Transverse colon (tissue), 4 donors: ENCODE measurements at regions not wholly inside any gene's neighbourhood (a gene's known extent, or its start where the extent isn't known, plus 50 kb on each side); places are given as distances from the start of the nearest gene placed in this dataset.

ENCODE experiments used
- DNase-seq: peaks from one replicate; pipeline ENCODE4 v3.0.0-alpha.2; 2019
- H3K27ac ChIP-seq, 4 donors: fragments of 200-600 bp; sonication (generic); 2 replicates each; pipeline ENCODE4 v1.5.1; 2016 to 2018; ENCODE audit warnings: inconsistent platforms in 4 of 4
- H3K27me3 ChIP-seq: fragments of 200-600 bp; sonication (generic); 2 replicates; pipeline ENCODE4 v1.5.1; 2017; ENCODE audit warnings: inconsistent platforms
- H3K36me3 ChIP-seq, 4 donors: fragments of 200-600 bp; sonication (generic); 2 replicates each; pipeline ENCODE4 v1.5.1; 2017 to 2019; ENCODE audit warnings: inconsistent platforms in 4 of 4
- H3K4me1 ChIP-seq, 4 donors: fragments of 200-600 bp; sonication (generic); 2 replicates each; pipeline ENCODE4 v1.5.1; 2017 to 2020; ENCODE audit warnings: inconsistent platforms in 4 of 4
- H3K4me3 ChIP-seq, 4 donors: fragments of 200-600 bp; sonication (generic); 1 replicate in 1 of 4; 2 replicates in 3 of 4; pipeline versions ENCODE4 v1.5.1 to v1.6.1; 2017 to 2019; ENCODE audit warnings: inconsistent platforms in 4 of 4
- H3K9me3 ChIP-seq, 2 donors: fragments of 200-600 bp; sonication (generic); 2 replicates each; pipeline ENCODE4 v1.5.1; 2017 to 2019; ENCODE audit warnings: inconsistent platforms in 2 of 2
- EP300 ChIP-seq: sonication (generic); formaldehyde crosslinking; IDR thresholded peaks from one replicate; pipeline ENCODE4 v1.6.1; 2017; ENCODE audit warnings: antibody characterized with exemption, low read depth
- POLR2A ChIP-seq: fragments of 450-650 bp; IDR thresholded peaks from one replicate; pipeline ENCODE4 v1.6.1; 2016; ENCODE audit warnings: antibody characterized with exemption, mild to moderate bottlenecking, moderate library complexity
- POLR2AphosphoS5 ChIP-seq, 3 donors: sonication (generic); formaldehyde crosslinking; IDR thresholded peaks; one replicate each; pipeline ENCODE4 v1.6.1; 2016; ENCODE audit warnings: antibody characterized with exemption in 3 of 3
- WGBS, 2 donors: methylation state at CpG; one replicate each; pipeline ENCODE4 v1.1.5; 2018; ENCODE audit warnings: low coverage in 1 of 2; 5-methylcytosine and 5-hydroxymethylcytosine counted together
- in situ Hi-C, 4 donors: fragments of 200-750 bp; cut with MboI; loops; one replicate each; pipeline versions ENCODE4 v1.15.0 to v1.15.1; 2017; ENCODE audit warnings: low sequenced_read_pairs in 3 of 4, low pct_ligation_motif_present in 1 of 4, low pct_unique_long_range_greater_than_20kb in 1 of 4
- intact Hi-C: fragments of 100-400 bp; cut with DNase I; formaldehyde crosslinking; loops from one replicate; pipeline ENCODE4 v1.15.1; 2023; ENCODE audit warnings: low total_unique reads
- TF ChIP-seq, protein P1 (sequence below), 5 experiments: fragments of 200-600 bp in 3 of 5; fragments of 450-650 bp in 2 of 5; sonication (generic) in 3 of 5; IDR thresholded peaks; 1 replicate in 2 of 5; 2 replicates in 3 of 5; pipeline ENCODE4 v1.5.1; 2016 to 2017; ENCODE audit warnings: antibody characterized with exemption in 5 of 5, inconsistent platforms in 3 of 5, mild to moderate bottlenecking in 2 of 5, moderate library complexity in 1 of 5

DNA sequence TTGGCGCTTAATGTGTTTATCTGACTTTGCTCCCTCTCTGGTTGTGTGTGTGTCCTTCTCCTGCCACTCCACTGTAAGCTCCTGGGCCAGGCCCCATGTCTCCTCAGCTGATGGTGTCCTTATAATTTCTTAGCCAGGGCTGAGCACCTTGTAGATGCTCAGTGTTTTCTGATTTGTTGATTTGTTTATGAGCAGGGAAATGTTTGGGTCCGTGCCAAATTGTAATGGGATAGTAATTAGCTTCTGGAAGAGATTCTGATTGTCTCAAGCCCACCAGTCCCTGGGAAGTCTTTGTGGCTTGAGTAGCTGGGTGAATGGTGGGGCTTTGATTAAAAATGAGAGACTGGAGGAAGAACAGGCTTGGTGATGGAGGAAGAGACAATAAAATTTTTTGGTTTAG lies 270.5 kb downstream of the MYCN start:
- intact Hi-C loops: no loop called here
- in situ Hi-C loops: no loop called here
- no peaks in the 10 kb centered on the region for H3K4me1 ChIP-seq

DNA sequence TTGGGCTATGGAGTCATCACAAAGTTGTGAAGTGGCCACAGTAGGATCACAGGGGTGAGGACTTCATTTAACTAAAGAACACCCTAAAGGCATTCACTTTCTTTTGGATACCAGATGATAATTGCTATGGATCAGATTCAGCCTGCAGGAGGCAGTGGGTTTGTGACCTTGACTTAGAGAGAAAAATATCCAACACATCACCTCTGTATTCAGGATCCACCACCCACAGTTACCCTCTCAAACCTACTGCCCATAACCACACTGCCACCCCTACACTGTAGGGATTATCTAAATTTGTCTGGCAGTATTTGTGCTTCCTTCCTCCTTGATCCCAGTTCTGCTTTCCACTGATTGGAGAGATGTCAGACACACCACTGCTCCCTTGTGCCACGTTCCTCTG lies 269.4 kb downstream of the MYCN start:
- in situ Hi-C loops: no loop called here
- Histone ChIP-seq H3K9me3 (no peaks in the 10 kb centered on the region), H3K4me1 (no peaks in the 10 kb centered on the region), H3K27me3 (no peaks in the 10 kb centered on the region), H3K27ac (no peak overlapping the region), H3K36me3 (no peaks in the 10 kb centered on the region), H3K4me3 (no peak overlapping the region)
- intact Hi-C loops: no loop called here
- 40% methylated on average over 1 of the region's 1 CpG; no CpG with 5 or more reads in 1 of the 2 donors for WGBS, 2 donors
- no peak for DNase-seq
- TF ChIP-seq POLR2A (no peak), POLR2AphosphoS5 (IDR thresholded peaks at IDR 0.05) (no peak)

More for the DNA sequence above, 270.5 kb downstream of the MYCN start:
- no peaks in the 10 kb centered on the region for H3K9me3 ChIP-seq
- WGBS, 2 donors: 43 to 88% methylated on average over 1 to 2 of the region's 2 CpGs
- H3K4me3 ChIP-seq: no peak overlapping the region
- no peak for DNase-seq
- H3K27ac ChIP-seq: no peak overlapping the region
- H3K27me3 ChIP-seq: no peaks in the 10 kb centered on the region
- H3K36me3 ChIP-seq: no peaks in the 10 kb centered on the region
- TF ChIP-seq, protein P1, sequence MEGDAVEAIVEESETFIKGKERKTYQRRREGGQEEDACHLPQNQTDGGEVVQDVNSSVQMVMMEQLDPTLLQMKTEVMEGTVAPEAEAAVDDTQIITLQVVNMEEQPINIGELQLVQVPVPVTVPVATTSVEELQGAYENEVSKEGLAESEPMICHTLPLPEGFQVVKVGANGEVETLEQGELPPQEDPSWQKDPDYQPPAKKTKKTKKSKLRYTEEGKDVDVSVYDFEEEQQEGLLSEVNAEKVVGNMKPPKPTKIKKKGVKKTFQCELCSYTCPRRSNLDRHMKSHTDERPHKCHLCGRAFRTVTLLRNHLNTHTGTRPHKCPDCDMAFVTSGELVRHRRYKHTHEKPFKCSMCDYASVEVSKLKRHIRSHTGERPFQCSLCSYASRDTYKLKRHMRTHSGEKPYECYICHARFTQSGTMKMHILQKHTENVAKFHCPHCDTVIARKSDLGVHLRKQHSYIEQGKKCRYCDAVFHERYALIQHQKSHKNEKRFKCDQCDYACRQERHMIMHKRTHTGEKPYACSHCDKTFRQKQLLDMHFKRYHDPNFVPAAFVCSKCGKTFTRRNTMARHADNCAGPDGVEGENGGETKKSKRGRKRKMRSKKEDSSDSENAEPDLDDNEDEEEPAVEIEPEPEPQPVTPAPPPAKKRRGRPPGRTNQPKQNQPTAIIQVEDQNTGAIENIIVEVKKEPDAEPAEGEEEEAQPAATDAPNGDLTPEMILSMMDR (IDR thresholded peaks at IDR 0.05): no peak
- no peak for TF ChIP-seq POLR2A
- no peak for TF ChIP-seq POLR2AphosphoS5 (IDR thresholded peaks at IDR 0.05)

DNA sequence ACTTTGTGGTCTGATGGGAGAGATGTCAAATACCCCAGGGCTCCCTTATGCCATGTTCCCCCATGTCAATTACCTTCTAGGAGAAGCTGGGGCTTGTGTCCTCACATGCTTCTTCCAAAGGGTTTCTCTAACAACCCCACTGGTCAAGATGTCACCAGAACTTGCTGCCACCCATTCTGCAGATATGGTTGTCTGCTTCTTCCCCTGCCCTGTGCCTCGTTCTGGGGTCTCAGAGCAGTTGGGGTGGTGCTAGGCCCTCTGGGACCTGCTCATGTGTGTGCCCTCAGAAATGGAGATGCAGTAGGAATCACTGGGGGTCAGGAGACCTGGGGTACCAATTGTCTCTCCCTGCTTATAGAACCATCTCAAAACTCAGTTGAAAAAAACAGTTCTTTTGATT lies 268.6 kb downstream of the MYCN start:
- WGBS, 2 donors: 77% methylated on average over 1 of the region's 1 CpG; no CpG with 5 or more reads in 1 of the 2 donors
- Histone ChIP-seq H3K9me3 (no peaks in the 10 kb centered on the region), H3K27me3 (no peaks in the 10 kb centered on the region), H3K36me3 (no peaks in the 10 kb centered on the region), H3K4me3 (no peak overlapping the region), H3K4me1 (peaks cover 0 to 3% (median 1%) of the 10 kb centered on the region in 4 donors), H3K27ac (no peak overlapping the region)
- in situ Hi-C loops: no loop called here
- intact Hi-C loops: no loop called here
- no peak for DNase-seq
- no peak for TF ChIP-seq POLR2A
- no peak for TF ChIP-seq POLR2AphosphoS5 (IDR thresholded peaks at IDR 0.05)
- TF ChIP-seq, protein P1 (IDR thresholded peaks at IDR 0.05): no peak
- no peak for TF ChIP-seq EP300

DNA sequence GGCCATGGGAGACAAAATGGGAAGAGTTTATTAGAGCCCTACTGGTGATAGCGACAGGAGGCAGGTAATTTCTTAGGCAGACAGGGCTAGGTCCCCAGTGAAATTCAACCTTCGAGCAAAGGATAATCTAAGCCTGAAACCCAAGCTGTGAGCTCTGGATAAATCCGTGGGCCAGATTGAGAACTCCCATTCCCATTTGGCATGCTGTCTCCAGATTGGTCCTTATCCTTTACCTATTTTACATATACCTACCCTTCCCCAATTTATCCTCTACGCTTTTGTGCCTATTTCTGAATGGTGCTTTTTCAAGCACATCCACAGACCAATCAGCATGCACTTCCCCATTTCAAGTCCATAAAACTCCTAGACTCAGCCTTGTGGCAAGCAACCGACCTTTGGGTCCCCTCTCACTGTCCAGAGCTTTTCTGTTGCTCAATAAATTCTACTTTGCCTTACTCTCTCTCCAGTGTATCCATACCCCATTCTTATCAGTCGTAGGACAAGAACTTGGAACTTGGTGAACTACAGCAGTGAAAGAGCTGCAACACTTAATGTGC lies 268.0 kb downstream of the MYCN start:
- intact Hi-C loops (no loop called here), in situ Hi-C loops (no loop called here)
- Histone ChIP-seq H3K36me3 (no peaks in the 10 kb centered on the region), H3K9me3 (no peaks in the 10 kb centered on the region), H3K27me3 (no peaks in the 10 kb centered on the region), H3K4me3 (no peak overlapping the region), H3K4me1 (peaks cover 0 to 9% (median 7%) of the 10 kb centered on the region in 4 donors), H3K27ac (no peak overlapping the region)
- no peak for DNase-seq
- TF ChIP-seq POLR2AphosphoS5 (IDR thresholded peaks at IDR 0.05) (no peak), EP300 (no peak), POLR2A (no peak)
- TF ChIP-seq, protein P1 (IDR thresholded peaks at IDR 0.05): no peak
- 68 to 73% methylated on average over 3 to 5 of the region's 6 CpGs for WGBS, 2 donors

DNA sequence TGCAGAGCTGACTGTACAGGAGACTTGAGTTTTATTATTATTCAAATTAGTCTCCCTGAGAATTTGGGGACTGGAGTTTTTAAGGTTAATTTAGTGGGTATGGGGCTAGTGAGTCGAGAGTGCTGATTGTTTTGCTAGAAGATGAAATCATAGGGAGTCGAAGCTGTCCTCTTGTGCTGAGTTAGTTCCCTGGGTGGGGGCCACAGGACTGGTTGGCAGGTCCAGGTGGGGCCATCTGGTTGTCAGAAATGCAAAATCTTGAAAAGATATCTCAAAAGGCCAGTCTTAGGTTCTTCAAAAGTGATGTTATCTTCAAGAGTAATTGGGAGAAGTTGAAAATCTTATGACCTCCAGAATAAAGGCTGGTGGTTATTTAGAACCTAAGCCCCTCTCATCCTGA lies 267.3 kb downstream of the MYCN start:
- no peaks in the 10 kb centered on the region for H3K9me3 ChIP-seq
- no peak for DNase-seq
- H3K4me3 ChIP-seq: no peak overlapping the region
- WGBS, 2 donors: 82 to 85% methylated on average over 2 of the region's 2 CpGs
- intact Hi-C loops (no loop called here), in situ Hi-C loops (no loop called here)
- H3K36me3 ChIP-seq: no peaks in the 10 kb centered on the region
- TF ChIP-seq, protein P1 (IDR thresholded peaks at IDR 0.05): no peak
- TF ChIP-seq POLR2A (no peak), EP300 (no peak), POLR2AphosphoS5 (IDR thresholded peaks at IDR 0.05) (no peak)
- peaks cover 0 to 13% (median 10%) of the 10 kb centered on the region in 4 donors for H3K4me1 ChIP-seq
- no peak overlapping the region for H3K27ac ChIP-seq
- no peaks in the 10 kb centered on the region for H3K27me3 ChIP-seq
